CD4-positive, alpha-beta T cell treated with Interleukin-15 for 1 hour (primary cell): ENCODE measurements at regions not wholly inside any gene's neighbourhood (a gene's known extent, or its start where the extent isn't known, plus 50 kb on each side); places are given as distances from the start of the nearest gene placed in this dataset.
"Not testable (repeated sequence)": the region's sequence is repeated elsewhere in the genome, so short reads cannot be mapped to it uniquely, and the experiment has no call there.

Experiments used
- DNase-seq: peaks from one replicate; pipeline ENCODE4 v3.0.0-alpha.2; 2020

- no peak for DNase-seq
Observed at GRCh38 chr1:188476606-188477005, 1647.9 kb downstream of the PLA2G4A start.

- DNase-seq, result no peak
Observed at GRCh38 chr1:188489336-188490112, 1660.8 kb downstream of the PLA2G4A start.

- no peak for DNase-seq
Observed at GRCh38 chr1:188496506-188496905, 1667.8 kb downstream of the PLA2G4A start.

GRCh38 chr1:188497020-188497419 is 1668.3 kb downstream of the PLA2G4A start:
- no peak for DNase-seq

GRCh38 chr1:188499690-188500089 is 1670.9 kb downstream of the PLA2G4A start:
- DNase-seq, result no peak

- no peak for DNase-seq
Observed at GRCh38 chr1:188514917-188515316, 1686.2 kb downstream of the PLA2G4A start.

GRCh38 chr1:188517139-188517538 is 1688.4 kb downstream of the PLA2G4A start:
- no peak for DNase-seq

GRCh38 chr1:188551176-188551575 is 1722.4 kb downstream of the PLA2G4A start:
- no peak for DNase-seq

- no peak for DNase-seq
Observed at GRCh38 chr1:188557053-188557452, 1728.3 kb downstream of the PLA2G4A start.

- DNase-seq, result no peak
Observed at GRCh38 chr1:188582911-188583532, 1754.3 kb downstream of the PLA2G4A start.

GRCh38 chr1:188584119-188584518 is 1755.4 kb downstream of the PLA2G4A start:
- no peak for DNase-seq

GRCh38 chr1:188590641-188591040 is 1761.9 kb downstream of the PLA2G4A start:
- no peak for DNase-seq

GRCh38 chr1:188594542-188595235 is 1765.9 kb downstream of the PLA2G4A start:
- no peak for DNase-seq

- no peak for DNase-seq
Observed at GRCh38 chr1:188599313-188599712, 1770.6 kb downstream of the PLA2G4A start.

- DNase-seq, result no peak
Observed at GRCh38 chr1:188611432-188611831, 1782.7 kb downstream of the PLA2G4A start.

- no peak for DNase-seq
Observed at GRCh38 chr1:188615321-188615720, 1786.6 kb downstream of the PLA2G4A start.

GRCh38 chr1:188620236-188620635 is 1791.5 kb downstream of the PLA2G4A start:
- DNase-seq, result no peak

GRCh38 chr1:188641566-188642211 is 1812.9 kb downstream of the PLA2G4A start:
- no peak for DNase-seq

- no peak for DNase-seq
Observed at GRCh38 chr1:188642704-188643103, 1814.0 kb downstream of the PLA2G4A start.

- no peak for DNase-seq
Observed at GRCh38 chr1:188652678-188653077, 1823.9 kb downstream of the PLA2G4A start.

- DNase-seq, result not testable (repeated sequence)
Observed at GRCh38 chr1:188655966-188656365, 1821.7 kb downstream of the BRINP3 start.

GRCh38 chr1:188660572-188660971 is 1817.1 kb downstream of the BRINP3 start:
- no peak for DNase-seq

- no peak for DNase-seq
Observed at GRCh38 chr1:188665477-188665876, 1812.2 kb downstream of the BRINP3 start.
